ENCODE measurements at regions not wholly inside any gene's neighbourhood (a gene's known extent, or its start where the extent isn't known, plus 50 kb on each side); places are given as distances from the start of the nearest gene placed in this dataset.

- TF ChIP-seq EZH2 (IDR thresholded peaks at IDR 0.05) (no peak), POLR2AphosphoS5 (IDR thresholded peaks at IDR 0.05; ENCODE audit: borderline replicate concordance, low read depth, low read length) (no peak), FOXP2 (optimal IDR thresholded peaks at IDR 0.05; ENCODE audit: control extremely low read depth, extremely low read length, insufficient read depth) (no peak)
Observed at GRCh38 chr1:229945795-229946194, 121.2 kb upstream of the GALNT2 start.
